H1 (cell line): ENCODE measurements at regions not wholly inside any gene's neighbourhood (a gene's known extent, or its start where the extent isn't known, plus 50 kb on each side); places are given as distances from the start of the nearest gene placed in this dataset.

ENCODE experiments used
- BRCA1 ChIP-seq: IDR thresholded peaks from 2 replicates; pipeline ENCODE4 v1.6.1; 2012; ENCODE audit warnings: low read depth, low read length, improper control_type of control experiment
- CREB1 ChIP-seq: IDR thresholded peaks from 2 replicates; pipeline ENCODE4 v1.6.1; 2012; ENCODE audit warnings: inconsistent platforms
- KDM5A ChIP-seq: fragments of 200-600 bp; IDR thresholded peaks from 2 replicates; pipeline ENCODE4 v1.7.1; 2012; ENCODE audit warnings: mild to moderate bottlenecking, low read length, inconsistent platforms, mixed read lengths
- SP1 ChIP-seq: IDR thresholded peaks from 2 replicates; pipeline ENCODE4 v1.6.1; 2011; ENCODE audit warnings: low read depth, low read length
- TF ChIP-seq, protein P1 (sequence below): IDR thresholded peaks from 2 replicates; pipeline ENCODE4 v1.6.1; 2012; ENCODE audit warnings: low read length, inconsistent platforms

DNA sequence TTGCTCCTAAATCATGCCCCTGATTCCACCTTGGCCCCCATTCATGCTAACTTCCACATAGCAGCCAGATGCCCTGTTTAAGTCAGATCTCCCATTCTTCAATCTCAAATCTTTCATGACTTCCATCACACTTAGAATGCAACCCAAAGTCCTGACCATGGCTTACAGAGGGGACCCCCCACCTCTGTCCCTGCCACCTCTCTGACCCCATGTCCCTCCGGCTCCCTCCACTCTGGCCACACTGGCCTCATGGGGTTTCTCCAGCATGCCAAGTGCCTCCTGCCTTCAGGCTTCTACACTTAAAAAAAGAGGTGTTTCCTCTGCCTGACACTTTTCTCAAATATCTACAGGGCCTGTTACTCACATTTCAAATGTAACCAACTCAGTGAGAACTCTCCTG is 93.6 kb downstream of the C13orf42 start (continued):
- TF ChIP-seq SP1 (no peak), CREB1 (no peak), KDM5A (no peak), BRCA1 (no peak)
- TF ChIP-seq, protein P1, sequence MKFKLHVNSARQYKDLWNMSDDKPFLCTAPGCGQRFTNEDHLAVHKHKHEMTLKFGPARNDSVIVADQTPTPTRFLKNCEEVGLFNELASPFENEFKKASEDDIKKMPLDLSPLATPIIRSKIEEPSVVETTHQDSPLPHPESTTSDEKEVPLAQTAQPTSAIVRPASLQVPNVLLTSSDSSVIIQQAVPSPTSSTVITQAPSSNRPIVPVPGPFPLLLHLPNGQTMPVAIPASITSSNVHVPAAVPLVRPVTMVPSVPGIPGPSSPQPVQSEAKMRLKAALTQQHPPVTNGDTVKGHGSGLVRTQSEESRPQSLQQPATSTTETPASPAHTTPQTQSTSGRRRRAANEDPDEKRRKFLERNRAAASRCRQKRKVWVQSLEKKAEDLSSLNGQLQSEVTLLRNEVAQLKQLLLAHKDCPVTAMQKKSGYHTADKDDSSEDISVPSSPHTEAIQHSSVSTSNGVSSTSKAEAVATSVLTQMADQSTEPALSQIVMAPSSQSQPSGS, result no peak
